ENCODE measurements at regions not wholly inside any gene's neighbourhood (a gene's known extent, or its start where the extent isn't known, plus 50 kb on each side); places are given as distances from the start of the nearest gene placed in this dataset.

DNA sequence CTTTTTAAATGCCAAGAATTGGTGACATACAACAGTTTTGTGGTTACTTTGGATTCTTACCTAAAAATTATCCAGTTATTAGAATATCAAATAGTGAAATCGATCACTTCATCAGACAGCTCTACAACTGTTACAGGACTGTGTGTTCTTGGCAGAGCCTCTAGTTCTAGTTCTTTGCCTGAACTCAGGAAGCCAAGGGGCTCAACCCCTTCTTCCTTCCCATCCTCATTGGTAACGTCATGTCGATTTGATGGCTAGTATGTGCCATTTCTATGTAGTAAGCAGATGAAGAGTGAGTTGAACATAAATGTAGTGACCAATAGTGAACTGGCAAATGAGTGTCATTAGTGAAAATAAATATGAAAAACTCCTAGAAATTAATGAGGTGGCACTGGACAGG, 59.4 kb upstream of the LIMCH1 start:
- ATAC-seq (no peak), DNase-seq (ENCODE audit: low spot score) (no peak)
- no peak overlapping the region for H3K4me2 ChIP-seq
- Mint-ChIP-seq H3K4me1 (peaks cover 13% of the 10 kb centered on the region), H3K27ac (no peak overlapping the region), H3K9me3 (no peaks in the 10 kb centered on the region), H3K36me3 (ENCODE audit: low read depth) (no peaks in the 10 kb centered on the region), H3K27me3 (ENCODE audit: insufficient read depth, low read depth, poor library complexity) (peaks cover 2% of the 10 kb centered on the region), H3K4me3 (no peak overlapping the region)
- H3K4me3 ChIP-seq: no peak overlapping the region
- TF ChIP-seq STAT1 (IDR thresholded peaks at IDR 0.05; ENCODE audit: unreplicated experiment): no peak
- TF ChIP-seq CREB1 (CRISPR knock-in tag; IDR thresholded peaks at IDR 0.05; ENCODE audit: low read depth): no peak
- no peak for TF ChIP-seq JUNB (IDR thresholded peaks at IDR 0.05; ENCODE audit: unreplicated experiment)
- TF ChIP-seq ZNF331 (CRISPR knock-in tag; IDR thresholded peaks at IDR 0.05; ENCODE audit: low read depth): no peak
- no peak for TF ChIP-seq ZNF462 (CRISPR knock-in tag; IDR thresholded peaks at IDR 0.05)
- no peak for TF ChIP-seq POLR2AphosphoS5 (IDR thresholded peaks at IDR 0.05; ENCODE audit: low read depth)
- no peak for TF ChIP-seq EZH2phosphoT487 (IDR thresholded peaks at IDR 0.05; ENCODE audit: unreplicated experiment)
- no peak for TF ChIP-seq NANOG (IDR thresholded peaks at IDR 0.05; ENCODE audit: borderline replicate concordance)
- TF ChIP-seq, protein P1, sequence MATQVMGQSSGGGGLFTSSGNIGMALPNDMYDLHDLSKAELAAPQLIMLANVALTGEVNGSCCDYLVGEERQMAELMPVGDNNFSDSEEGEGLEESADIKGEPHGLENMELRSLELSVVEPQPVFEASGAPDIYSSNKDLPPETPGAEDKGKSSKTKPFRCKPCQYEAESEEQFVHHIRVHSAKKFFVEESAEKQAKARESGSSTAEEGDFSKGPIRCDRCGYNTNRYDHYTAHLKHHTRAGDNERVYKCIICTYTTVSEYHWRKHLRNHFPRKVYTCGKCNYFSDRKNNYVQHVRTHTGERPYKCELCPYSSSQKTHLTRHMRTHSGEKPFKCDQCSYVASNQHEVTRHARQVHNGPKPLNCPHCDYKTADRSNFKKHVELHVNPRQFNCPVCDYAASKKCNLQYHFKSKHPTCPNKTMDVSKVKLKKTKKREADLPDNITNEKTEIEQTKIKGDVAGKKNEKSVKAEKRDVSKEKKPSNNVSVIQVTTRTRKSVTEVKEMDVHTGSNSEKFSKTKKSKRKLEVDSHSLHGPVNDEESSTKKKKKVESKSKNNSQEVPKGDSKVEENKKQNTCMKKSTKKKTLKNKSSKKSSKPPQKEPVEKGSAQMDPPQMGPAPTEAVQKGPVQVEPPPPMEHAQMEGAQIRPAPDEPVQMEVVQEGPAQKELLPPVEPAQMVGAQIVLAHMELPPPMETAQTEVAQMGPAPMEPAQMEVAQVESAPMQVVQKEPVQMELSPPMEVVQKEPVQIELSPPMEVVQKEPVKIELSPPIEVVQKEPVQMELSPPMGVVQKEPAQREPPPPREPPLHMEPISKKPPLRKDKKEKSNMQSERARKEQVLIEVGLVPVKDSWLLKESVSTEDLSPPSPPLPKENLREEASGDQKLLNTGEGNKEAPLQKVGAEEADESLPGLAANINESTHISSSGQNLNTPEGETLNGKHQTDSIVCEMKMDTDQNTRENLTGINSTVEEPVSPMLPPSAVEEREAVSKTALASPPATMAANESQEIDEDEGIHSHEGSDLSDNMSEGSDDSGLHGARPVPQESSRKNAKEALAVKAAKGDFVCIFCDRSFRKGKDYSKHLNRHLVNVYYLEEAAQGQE (IDR thresholded peaks at IDR 0.05; ENCODE audit: unreplicated experiment): no peak
- TF ChIP-seq EZH2 (IDR thresholded peaks at IDR 0.05; ENCODE audit: low read depth, unreplicated experiment): no peak
- TF ChIP-seq CTCF (conservative IDR thresholded peaks at IDR 0.05; ENCODE audit: low read depth in 2 of 2): no peak
- TF ChIP-seq ZNF114 (CRISPR knock-in tag; IDR thresholded peaks at IDR 0.05): no peak
- TF ChIP-seq, protein P2, sequence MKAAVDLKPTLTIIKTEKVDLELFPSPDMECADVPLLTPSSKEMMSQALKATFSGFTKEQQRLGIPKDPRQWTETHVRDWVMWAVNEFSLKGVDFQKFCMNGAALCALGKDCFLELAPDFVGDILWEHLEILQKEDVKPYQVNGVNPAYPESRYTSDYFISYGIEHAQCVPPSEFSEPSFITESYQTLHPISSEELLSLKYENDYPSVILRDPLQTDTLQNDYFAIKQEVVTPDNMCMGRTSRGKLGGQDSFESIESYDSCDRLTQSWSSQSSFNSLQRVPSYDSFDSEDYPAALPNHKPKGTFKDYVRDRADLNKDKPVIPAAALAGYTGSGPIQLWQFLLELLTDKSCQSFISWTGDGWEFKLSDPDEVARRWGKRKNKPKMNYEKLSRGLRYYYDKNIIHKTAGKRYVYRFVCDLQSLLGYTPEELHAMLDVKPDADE (IDR thresholded peaks at IDR 0.05): no peak
- 0 out of 2 replicates have a peak, but pooled peaks cover 4% of the 10 kb centered on the region for H3K9me2 ChIP-seq (ENCODE audit: insufficient read depth)
- no peaks in the 10 kb centered on the region for H3F3A ChIP-seq (replicated peaks; ENCODE audit: low read depth)
- no peak overlapping the region for H2AFZ ChIP-seq
- no peaks in the 10 kb centered on the region for H3K27me3 ChIP-seq (ENCODE audit: insufficient read depth)
- no peaks in the 10 kb centered on the region for H4K20me1 ChIP-seq (replicated peaks; ENCODE audit: insufficient read depth)
- H3K36me3 ChIP-seq (ENCODE audit: insufficient read depth): no peaks in the 10 kb centered on the region
- no peaks in the 10 kb centered on the region for H3K79me2 ChIP-seq (replicated peaks; ENCODE audit: insufficient read depth)
- H3K27ac ChIP-seq (ENCODE audit: low read depth): no peak overlapping the region
- H3K4me1 ChIP-seq (ENCODE audit: insufficient read depth): peaks cover 6% of the 10 kb centered on the region; the same call in 1 of the 2 replicates
